Pancreas (tissue), 10 donors: ENCODE measurements at regions not wholly inside any gene's neighbourhood (a gene's known extent, or its start where the extent isn't known, plus 50 kb on each side); places are given as distances from the start of the nearest gene placed in this dataset.

ENCODE experiments used
- ATAC-seq, 4 donors: fragments of 200-7000 bp; cut with Tn5 transposase; one replicate each; pipeline versions ENCODE4 v1.8.0 to v1.9.1; 2020; ENCODE audit warnings: mild to moderate bottlenecking in 4 of 4, moderate library complexity in 4 of 4
- DNase-seq, 6 donors: peaks; one replicate each; pipeline ENCODE4 v3.0.0-alpha.2; 2020
- FAIRE-seq: peaks from 2 replicates; lab custom pipeline; 2012; peaks lifted over from hg19 to GRCh38; lab: Jason Lieb, UNC
- H3K27ac ChIP-seq, 4 donors: fragments of 200-600 bp; sonication (generic); 1 replicate in 3 of 4; 2 replicates in 1 of 4; pipeline versions ENCODE4 v1.5.0 to v1.8.0; 2020
- H3K27me3 ChIP-seq, 4 donors: fragments of 200-600 bp; one replicate each; pipeline ENCODE4 v1.8.0; 2021
- H3K36me3 ChIP-seq, 3 donors: fragments of 200-600 bp; sonication (generic) in 1 of 3; one replicate each; pipeline versions ENCODE4 v1.5.0 to v1.8.0; 2020 to 2021
- H3K4me1 ChIP-seq, 3 donors: fragments of 200-600 bp; one replicate each; pipeline ENCODE4 v1.8.0; 2021
- H3K4me3 ChIP-seq, 4 donors: fragments of 200-600 bp; sonication (generic) in 2 of 4; one replicate each; pipeline versions ENCODE4 v1.5.0 to v1.8.0; 2020 to 2021
- H3K9me3 ChIP-seq, 4 donors: fragments of 200-600 bp; one replicate each; pipeline ENCODE4 v1.8.0; 2021
- CTCF ChIP-seq, 4 donors: fragments of 200-600 bp; sonication (generic) in 3 of 4; IDR thresholded peaks; one replicate each; pipeline versions ENCODE4 v1.5.0 to v1.8.0; 2021; ENCODE audit warnings: antibody characterized with exemption in 4 of 4
- WGBS, 2 donors: extraction: QIAGEN DNeasy Blood & Tissue Kit; methylation state at CpG; one replicate each; pipeline ENCODE4 v1.1.7; 2013; 5-methylcytosine and 5-hydroxymethylcytosine counted together
- intact Hi-C, 3 donors: fragments of 100-400 bp; cut with DNase I; formaldehyde crosslinking; loops; one replicate each; pipeline versions ENCODE4 v1.11.1 to v1.14.2; 2022
- donor health status: healthy with polysubstance abuse.
- donor health status: DM: no; HTN: no; CAD: no; lungs with moderate emphysema.
- donor health status: DM: no; HTN: no; CAD: no.
- donor health status: control.
- donor health status: control.
- donor health status: Bipolar disorder and iron deficiency.
- donor health status: DM: yes; HTN: yes; CAD: no.
- donor health status: DM: no; HTN: no; CAD: no.
- donor health status: DM: no; HTN: no; CAD: no.
- donor health status: DM: yes; HTN: yes; CAD: no.

GRCh38 chr9:13428766-13429165 lies 149.3 kb upstream of the MPDZ start:
- intact Hi-C loops, result loop anchor here in 1 of 3 donors (10.0 kb wide), 1 partner anchor 996 kb away; no protein-coding TSS in a partner anchor
- ATAC-seq (no peak), FAIRE-seq (no peak), DNase-seq (no peak)
- H3K4me3 ChIP-seq, result no peak overlapping the region
- peaks cover 0 to 7% (median 3%) of the 10 kb centered on the region in 4 donors for H3K27me3 ChIP-seq
- H3K4me1 ChIP-seq, result no peaks in the 10 kb centered on the region
- 78 to 79% methylated on average over 4 of the region's 4 CpGs for WGBS, 2 donors
- no peaks in the 10 kb centered on the region for H3K9me3 ChIP-seq
- no peaks in the 10 kb centered on the region for H3K36me3 ChIP-seq
- TF ChIP-seq CTCF (IDR thresholded peaks at IDR 0.05), result no peak
- no peak overlapping the region for H3K27ac ChIP-seq

- WGBS, 2 donors, result 0% methylated on average over 3 of the region's 3 CpGs
- Histone ChIP-seq H3K9me3 (no peaks in the 10 kb centered on the region), H3K36me3 (no peaks in the 10 kb centered on the region), H3K4me3 (no peak overlapping the region), H3K27ac (no peak overlapping the region), H3K27me3 (peaks cover 0 to 7% (median 3%) of the 10 kb centered on the region in 4 donors), H3K4me1 (no peaks in the 10 kb centered on the region)
- ATAC-seq, result peak in 3 of 4 donors; percentile 59 to 69 (median 65)
- intact Hi-C loops, result loop anchor here in 1 of 3 donors (10.0 kb wide), 1 partner anchor 997 kb away; no protein-coding TSS in a partner anchor
- DNase-seq, result no peak
- peak; percentile 96 for FAIRE-seq
- TF ChIP-seq CTCF (IDR thresholded peaks at IDR 0.05), result peak; percentile 43 to 70 (median 56)
These were observed 148.1 kb upstream of the MPDZ start for GRCh38 chr9:13427587-13427986.

GRCh38 chr9:13426606-13427005 lies 147.1 kb upstream of the MPDZ start:
- FAIRE-seq, result no peak
- no peak for TF ChIP-seq CTCF (IDR thresholded peaks at IDR 0.05)
- WGBS, 2 donors, result 63 to 66% methylated on average over 3 of the region's 3 CpGs

GRCh38 chr9:13424872-13425271 lies 145.4 kb upstream of the MPDZ start:
- H3K4me3 ChIP-seq, result no peak overlapping the region
- WGBS, 2 donors, result 54 to 56% methylated on average over 4 of the region's 4 CpGs
- H3K36me3 ChIP-seq, result no peaks in the 10 kb centered on the region
- no peak overlapping the region for H3K27ac ChIP-seq
- DNase-seq, result no peak
- no peak for FAIRE-seq
- ATAC-seq, result no peak
- no peak for TF ChIP-seq CTCF (IDR thresholded peaks at IDR 0.05)
- intact Hi-C loops, result loop anchor here in 1 of 3 donors (10.0 kb wide), 1 partner anchor 1000 kb away; no protein-coding TSS in a partner anchor
- peaks cover 0 to 7% (median 3%) of the 10 kb centered on the region in 4 donors for H3K27me3 ChIP-seq
- H3K4me1 ChIP-seq, result no peaks in the 10 kb centered on the region
- H3K9me3 ChIP-seq, result no peaks in the 10 kb centered on the region

More at GRCh38 chr9:13426606-13427005, 147.1 kb upstream of the MPDZ start:
- intact Hi-C loops, result loop anchor here in 1 of 3 donors (10.0 kb wide), 1 partner anchor 998 kb away; no protein-coding TSS in a partner anchor
- ATAC-seq (no peak), DNase-seq (no peak)
- Histone ChIP-seq H3K36me3 (no peaks in the 10 kb centered on the region), H3K27ac (no peak overlapping the region), H3K4me3 (no peak overlapping the region), H3K27me3 (peaks cover 0 to 7% (median 3%) of the 10 kb centered on the region in 4 donors), H3K4me1 (no peaks in the 10 kb centered on the region), H3K9me3 (no peaks in the 10 kb centered on the region)

- intact Hi-C loops, result loop anchor here in 1 of 3 donors (10.0 kb wide), 1 partner anchor 1001 kb away; no protein-coding TSS in a partner anchor
- no peaks in the 10 kb centered on the region for H3K4me1 ChIP-seq
- H3K4me3 ChIP-seq, result no peak overlapping the region
- H3K36me3 ChIP-seq, result no peaks in the 10 kb centered on the region
- peak in 1 of 6 donors; percentile 7 for DNase-seq
- no peak for FAIRE-seq
- ATAC-seq, result no peak
- no peaks in the 10 kb centered on the region for H3K9me3 ChIP-seq
- no peak overlapping the region for H3K27ac ChIP-seq
- 41 to 43% methylated on average over 6 of the region's 6 CpGs for WGBS, 2 donors
- peaks cover 0 to 7% (median 0%) of the 10 kb centered on the region in 4 donors for H3K27me3 ChIP-seq
- no peak for TF ChIP-seq CTCF (IDR thresholded peaks at IDR 0.05)
These were observed 144.7 kb upstream of the MPDZ start for GRCh38 chr9:13424204-13424603.
